ENCODE measurements at regions not wholly inside any gene's neighbourhood (a gene's known extent, or its start where the extent isn't known, plus 50 kb on each side); places are given as distances from the start of the nearest gene placed in this dataset.

DNA sequence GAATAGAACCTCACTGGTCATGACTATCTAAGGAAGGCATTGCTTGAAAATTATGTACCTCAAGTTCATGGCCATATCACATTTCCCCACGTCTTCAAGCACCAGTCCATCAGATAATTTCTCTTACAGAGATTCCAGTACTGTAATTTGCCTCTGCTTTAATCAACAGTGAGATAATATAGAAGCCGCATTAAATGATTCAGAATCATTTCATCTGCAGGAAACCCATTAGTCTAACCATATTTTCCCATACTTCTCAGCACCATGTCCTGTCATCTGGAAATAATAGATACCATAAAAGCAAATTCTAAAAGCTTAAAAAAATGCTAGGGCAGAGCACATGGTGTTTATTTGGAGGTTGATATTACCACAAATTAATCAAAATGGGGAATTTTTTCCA, 310.3 kb upstream of the SLIT2 start (continued):
- TF ChIP-seq EP300 (IDR thresholded peaks at IDR 0.05; ENCODE audit: low read depth in 2 of 2, low read length in 2 of 2) = no peak
- TF ChIP-seq EP300 (CRISPR knock-in tag; IDR thresholded peaks at IDR 0.05; ENCODE audit: borderline replicate concordance) = no peak
- TF ChIP-seq ZC3H4 (CRISPR knock-in tag; IDR thresholded peaks at IDR 0.05; ENCODE audit: borderline replicate concordance) = no peak
- TF ChIP-seq ZNF550 (CRISPR knock-in tag; IDR thresholded peaks at IDR 0.05; ENCODE audit: borderline replicate concordance) = no peak
- no peak for TF ChIP-seq HIVEP1 (CRISPR knock-in tag; IDR thresholded peaks at IDR 0.05)

DNA sequence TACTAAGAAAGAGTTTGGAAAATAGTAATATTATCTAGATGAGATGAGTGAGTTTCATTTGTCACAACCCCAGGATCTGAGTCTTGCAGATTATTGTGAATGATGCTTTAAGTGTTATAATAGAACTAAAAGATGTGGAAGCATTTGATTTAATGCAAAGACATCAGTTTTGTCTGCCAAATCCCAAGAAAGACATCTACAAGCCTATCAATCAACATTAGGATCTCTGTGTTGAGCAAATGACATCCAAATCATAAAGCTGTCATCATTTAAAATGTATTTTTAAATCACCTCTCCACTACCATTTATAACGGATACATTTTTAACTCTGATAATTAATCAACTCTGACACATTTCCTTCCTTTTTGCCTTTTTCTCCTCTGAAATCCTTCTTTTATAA, 310.8 kb upstream of the SLIT2 start:
- H3K79me2 ChIP-seq (ENCODE audit: insufficient read depth, low read length) = no peaks in the 10 kb centered on the region
- no peak overlapping the region for H2AFZ ChIP-seq (ENCODE audit: low read length)
- no peaks in the 10 kb centered on the region for H4K20me1 ChIP-seq (ENCODE audit: insufficient read depth, low read length)
- H3K4me3 ChIP-seq (replicated peaks in 1 of 3; ENCODE audit: insufficient read depth in 1 of 3, low read depth in 2 of 3, low read length in 3 of 3) = no peak overlapping the region
- no peaks in the 10 kb centered on the region for H3K36me3 ChIP-seq (replicated peaks in 1 of 2; ENCODE audit: control insufficient read depth in 1 of 2, insufficient read depth in 2 of 2, low read length in 2 of 2)
- in situ Hi-C loops (cut with HindIII; ENCODE audit: extremely low pct_ligation_motif_present, low pct_unique_long_range_greater_than_20kb) = no loop called here
- POLR2A ChIA-PET = no interaction called here
- no peak for FAIRE-seq
- no peak for TF ChIP-seq CBFB (CRISPR knock-in tag; IDR thresholded peaks at IDR 0.05)
- TF ChIP-seq XBP1 (CRISPR knock-in tag; IDR thresholded peaks at IDR 0.05) = no peak
- TF ChIP-seq HCFC1 (IDR thresholded peaks at IDR 0.05; ENCODE audit: low read depth, low read length) = no peak
- no peak for TF ChIP-seq ZC3H13 (CRISPR knock-in tag; IDR thresholded peaks at IDR 0.05)
- TF ChIP-seq, protein P1, sequence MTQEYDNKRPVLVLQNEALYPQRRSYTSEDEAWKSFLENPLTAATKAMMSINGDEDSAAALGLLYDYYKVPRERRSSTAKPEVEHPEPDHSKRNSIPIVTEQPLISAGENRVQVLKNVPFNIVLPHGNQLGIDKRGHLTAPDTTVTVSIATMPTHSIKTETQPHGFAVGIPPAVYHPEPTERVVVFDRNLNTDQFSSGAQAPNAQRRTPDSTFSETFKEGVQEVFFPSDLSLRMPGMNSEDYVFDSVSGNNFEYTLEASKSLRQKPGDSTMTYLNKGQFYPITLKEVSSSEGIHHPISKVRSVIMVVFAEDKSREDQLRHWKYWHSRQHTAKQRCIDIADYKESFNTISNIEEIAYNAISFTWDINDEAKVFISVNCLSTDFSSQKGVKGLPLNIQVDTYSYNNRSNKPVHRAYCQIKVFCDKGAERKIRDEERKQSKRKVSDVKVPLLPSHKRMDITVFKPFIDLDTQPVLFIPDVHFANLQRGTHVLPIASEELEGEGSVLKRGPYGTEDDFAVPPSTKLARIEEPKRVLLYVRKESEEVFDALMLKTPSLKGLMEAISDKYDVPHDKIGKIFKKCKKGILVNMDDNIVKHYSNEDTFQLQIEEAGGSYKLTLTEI (CRISPR knock-in tag; conservative IDR thresholded peaks at IDR 0.05) = no peak
- TF ChIP-seq YEATS2 (CRISPR knock-in tag; IDR thresholded peaks at IDR 0.05; ENCODE audit: borderline replicate concordance) = no peak
- TF ChIP-seq ZNF121 (CRISPR knock-in tag; IDR thresholded peaks at IDR 0.05) = no peak
- no peak for TF ChIP-seq ZNF207 (IDR thresholded peaks at IDR 0.05; ENCODE audit: borderline replicate concordance)
- no peak for TF ChIP-seq KMT2B (CRISPR knock-in tag; IDR thresholded peaks at IDR 0.05)
- TF ChIP-seq ZBTB1 (CRISPR knock-in tag; IDR thresholded peaks at IDR 0.05; ENCODE audit: borderline replicate concordance) = no peak
- TF ChIP-seq GATAD1 (CRISPR knock-in tag; IDR thresholded peaks at IDR 0.05) = no peak
- TF ChIP-seq MXD4 (CRISPR knock-in tag; IDR thresholded peaks at IDR 0.05) = no peak
- peaks cover 90% of the 10 kb centered on the region for H3K9me3 ChIP-seq (ENCODE audit: low read length)
- no peaks in the 10 kb centered on the region for H3K27me3 ChIP-seq (ENCODE audit: control insufficient read depth in 1 of 2, insufficient read depth in 2 of 2, low read length in 2 of 2)
- no peak for ATAC-seq
- no TSS peak for BruUV-seq (replicated peaks)
- DNase-seq (ENCODE audit: low spot score) = no peak
- no peak overlapping the region for H3K9ac ChIP-seq (ENCODE audit: insufficient read depth, low read depth, low read length)
- H3K4me1 ChIP-seq (ENCODE audit: insufficient read depth, low read length) = no peaks in the 10 kb centered on the region
- H3K27ac ChIP-seq (ENCODE audit: extremely low read length, insufficient read depth, low read length) = no peak overlapping the region
- intact Hi-C loops (cut with micrococcal nuclease; ENCODE audit: unreplicated experiment) = no loop called here
- 4% methylated on average over 1 of the region's 1 CpG for WGBS (ENCODE audit: low lambda C conversion rate)
- H3K4me2 ChIP-seq (ENCODE audit: low read depth, low read length) = no peak overlapping the region
- CTCF ChIA-PET (ENCODE audit: low intra/inter-chr PET ratio, low total read pairs) = no interaction called here

Data from HepG2 (cell line).